NCI-H187 (cell line): ENCODE measurements at regions not wholly inside any gene's neighbourhood (a gene's known extent, or its start where the extent isn't known, plus 50 kb on each side); places are given as distances from the start of the nearest gene placed in this dataset.

Experiments
- DNase-seq, 2 experiments: peaks; one replicate each; lab custom pipeline; 2025; lab: John Stamatoyannopoulos, UW

DNA sequence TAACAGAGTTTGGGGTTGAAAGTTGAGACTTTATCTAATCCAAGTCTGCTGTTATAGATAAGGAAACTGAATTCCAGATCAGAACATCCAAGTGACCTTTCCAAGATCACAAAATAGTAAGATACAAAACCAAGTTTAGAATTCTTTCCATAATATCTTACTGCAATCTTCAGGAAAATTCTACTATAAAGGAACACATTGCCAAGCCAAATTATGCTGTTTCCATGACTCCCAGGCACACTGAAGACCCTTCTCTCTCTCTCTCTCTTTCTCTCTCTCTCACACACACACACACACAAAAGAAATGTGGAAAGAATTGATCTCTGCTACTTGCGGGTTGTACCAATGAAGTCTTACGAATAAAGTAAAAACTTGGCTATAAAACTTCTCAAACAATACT, 398.4 kb downstream of the METTL4 start:
- no peak for DNase-seq

DNA sequence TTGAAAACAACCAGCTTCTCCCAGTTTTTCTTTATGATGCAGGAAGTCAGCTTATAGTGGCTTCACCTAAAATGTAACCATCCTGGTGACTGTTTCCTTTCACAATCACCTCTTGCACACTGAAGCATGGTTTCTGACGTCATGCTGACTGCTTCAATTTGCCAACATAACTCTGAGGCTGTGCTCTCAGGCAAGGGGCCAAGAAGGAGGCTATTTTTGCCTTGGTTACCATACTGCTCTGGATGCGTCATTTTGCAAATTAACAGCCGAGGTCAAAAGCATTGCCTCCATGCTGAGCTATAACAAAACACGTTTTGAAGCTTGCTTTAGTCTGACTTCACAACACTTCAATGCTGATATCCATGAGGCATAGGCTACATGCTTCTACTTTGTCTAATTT, 397.8 kb downstream of the METTL4 start:
- DNase-seq = no peak

DNA sequence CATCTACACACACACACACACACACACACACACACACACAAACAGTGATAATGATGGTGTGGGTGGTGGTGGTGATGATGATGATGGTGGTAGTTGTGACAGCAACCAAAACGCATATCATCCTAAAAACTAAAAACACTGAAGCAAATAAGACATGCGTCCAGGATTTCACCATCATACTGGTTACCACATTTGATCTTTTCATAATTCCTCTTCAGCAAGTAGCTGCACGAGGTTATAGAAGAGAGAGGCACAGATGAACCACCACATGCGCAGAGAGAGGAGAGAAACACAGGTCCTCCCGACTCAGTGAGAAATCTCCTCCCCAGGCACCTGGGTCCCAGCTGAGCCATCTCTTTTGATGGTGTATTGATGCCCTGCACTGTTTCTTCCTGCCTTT, 393.3 kb downstream of the METTL4 start:
- DNase-seq = no peak

DNA sequence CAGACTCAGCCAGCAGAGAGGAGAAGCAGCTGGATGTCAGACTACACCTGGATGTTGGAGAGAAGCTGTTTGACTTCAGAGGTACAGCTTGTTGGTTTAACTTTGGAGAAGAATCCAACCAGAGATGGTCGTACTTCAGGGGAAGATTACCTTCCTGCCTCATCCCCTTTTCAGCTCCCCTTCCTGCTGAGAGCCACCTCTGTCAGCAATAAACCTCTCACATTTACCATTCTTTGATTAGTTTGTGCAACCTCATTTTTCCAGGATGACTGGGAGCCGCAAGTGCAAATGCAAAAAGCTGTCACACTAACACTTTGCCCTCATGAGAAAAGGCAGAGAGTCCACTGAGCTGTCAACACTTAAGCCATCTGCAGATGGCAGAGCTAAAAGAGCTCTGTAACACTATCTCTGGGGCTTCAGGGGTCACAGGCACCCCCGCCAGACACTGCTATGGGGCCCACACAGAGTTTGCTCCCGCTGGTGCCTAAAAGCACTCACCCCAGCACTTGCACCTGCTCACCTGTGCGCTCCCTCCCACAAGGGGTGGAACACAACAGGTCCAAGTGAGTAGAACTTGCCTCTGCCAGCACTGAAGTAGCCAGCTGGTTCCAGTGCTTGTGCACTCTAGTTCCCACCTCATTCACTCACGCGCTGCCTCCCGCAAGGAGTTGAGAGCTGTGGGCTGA, 391.7 kb downstream of the METTL4 start:
- no peak for DNase-seq

DNA sequence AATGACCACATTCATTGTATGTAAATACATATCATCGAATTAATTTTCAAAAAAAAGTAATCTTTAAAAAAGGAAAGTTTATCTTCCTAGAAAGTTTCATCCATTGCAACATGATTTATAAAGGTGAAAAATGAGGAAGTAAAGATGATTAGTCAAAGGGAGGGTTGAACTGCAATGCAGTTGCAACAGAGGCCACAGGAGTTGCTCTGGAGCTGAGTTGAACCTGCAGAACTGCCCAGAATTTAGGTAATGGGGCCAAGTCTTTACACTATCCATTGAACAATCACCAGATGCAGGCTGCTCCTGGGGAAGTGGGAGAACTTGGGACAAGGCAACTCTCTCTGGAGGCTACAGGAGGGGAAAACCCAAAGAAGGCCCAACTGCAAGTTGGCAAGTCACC, 390.7 kb downstream of the METTL4 start:
- no peak for DNase-seq

DNA sequence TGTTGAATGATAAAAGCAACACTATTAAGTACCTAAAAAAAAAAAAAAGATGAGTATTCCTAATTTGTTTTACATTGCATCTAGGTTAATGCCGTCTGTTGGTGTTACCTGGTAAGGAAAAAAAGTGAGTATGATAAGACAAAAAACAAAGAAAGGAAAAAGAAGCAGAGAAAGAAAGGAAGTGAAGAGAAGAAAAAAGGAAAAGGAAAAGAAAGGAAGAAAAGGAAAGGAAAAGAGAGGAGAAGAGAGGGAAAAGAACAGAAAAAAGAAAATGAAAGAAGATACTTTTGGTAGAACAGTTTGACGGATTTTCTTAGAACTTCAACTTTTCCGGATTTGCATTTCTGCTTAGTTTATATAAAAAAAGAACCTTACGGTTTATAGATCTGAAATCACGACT, 387.9 kb downstream of the METTL4 start:
- DNase-seq = no peak

DNA sequence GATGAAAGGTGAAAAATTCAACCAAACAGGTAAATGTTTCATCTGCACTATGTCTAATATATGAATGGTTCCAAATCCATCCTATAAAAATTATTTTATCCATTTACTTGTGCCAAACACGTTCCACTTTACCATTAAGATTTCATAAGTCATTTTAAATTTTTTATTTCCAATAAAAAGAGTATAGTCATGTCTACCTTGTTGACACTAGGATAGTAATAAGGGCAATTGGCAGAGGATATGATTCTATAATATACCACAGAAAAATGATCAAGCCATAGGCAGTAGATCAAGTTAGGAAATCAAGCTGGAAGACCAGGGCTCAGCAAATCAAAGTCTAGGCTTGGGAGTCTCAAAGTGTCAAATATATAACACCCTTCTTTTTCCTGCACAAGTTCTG, 384.3 kb downstream of the METTL4 start:
- DNase-seq = no peak

DNA sequence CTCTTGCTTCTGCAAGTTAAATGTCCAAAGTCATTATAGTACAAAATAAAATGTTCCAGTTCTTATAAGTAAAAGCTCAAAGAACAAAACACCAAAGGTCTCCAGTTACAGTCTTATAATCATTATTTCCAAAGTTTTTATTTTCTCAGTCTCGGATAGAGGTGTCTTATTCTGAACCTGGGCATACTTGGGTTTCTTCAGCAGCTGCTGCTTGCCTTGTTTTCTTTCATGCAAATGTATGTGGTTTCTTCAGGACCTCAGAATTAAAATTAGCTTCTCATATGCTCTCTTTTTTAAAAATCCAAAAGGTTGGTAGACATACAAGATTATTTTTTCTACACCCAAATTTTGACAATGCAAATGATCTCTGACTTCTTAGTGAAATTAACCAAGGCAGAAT, 383.0 kb downstream of the METTL4 start:
- no peak for DNase-seq

DNA sequence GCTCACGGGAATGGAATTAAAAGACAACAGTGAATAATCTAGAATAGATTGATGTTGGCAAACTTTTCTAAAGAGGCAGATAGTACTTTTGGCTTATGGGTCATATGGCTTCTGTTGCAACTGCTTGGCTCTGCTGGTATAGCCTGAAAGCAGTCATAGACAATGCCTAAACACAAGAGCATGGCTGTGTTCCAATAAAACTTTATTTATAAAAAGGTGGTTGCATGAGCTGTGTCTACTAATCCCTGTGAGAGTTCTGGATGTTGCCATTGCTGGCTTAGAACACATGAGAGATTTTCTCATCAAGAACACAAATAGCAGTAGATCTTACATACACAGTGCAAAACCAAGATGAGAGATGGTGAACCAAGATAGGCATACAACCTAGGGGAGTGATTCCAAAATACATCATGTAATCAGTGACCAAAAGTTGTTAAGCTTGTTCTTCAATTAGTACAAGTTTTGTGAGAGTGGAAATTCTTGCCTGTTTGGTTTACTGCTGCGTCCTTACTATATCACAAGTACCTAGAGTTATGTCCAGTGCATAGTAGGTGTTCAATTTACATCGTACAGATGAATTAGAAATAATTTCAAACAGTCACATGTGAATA, 380.0 kb downstream of the METTL4 start:
- no peak for DNase-seq

DNA sequence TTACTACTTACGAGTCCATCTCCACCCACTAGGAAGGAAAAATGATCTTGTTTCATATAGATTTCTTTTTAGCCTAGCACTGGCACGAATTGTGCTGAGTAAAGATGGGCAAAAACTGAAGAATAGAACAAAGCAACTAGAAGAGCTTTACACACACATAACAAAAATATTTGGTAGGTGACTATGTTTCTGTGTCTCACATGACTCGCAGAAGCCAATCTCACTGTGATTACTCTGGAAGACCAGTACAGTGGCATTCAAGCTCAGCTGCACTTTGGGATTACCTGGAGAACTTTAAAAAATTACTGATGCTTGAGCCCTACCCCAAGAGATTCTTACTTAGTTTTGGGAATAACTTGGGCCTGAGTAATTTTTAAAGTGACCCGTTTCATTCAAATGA, 378.7 kb downstream of the METTL4 start:
- DNase-seq = no peak

DNA sequence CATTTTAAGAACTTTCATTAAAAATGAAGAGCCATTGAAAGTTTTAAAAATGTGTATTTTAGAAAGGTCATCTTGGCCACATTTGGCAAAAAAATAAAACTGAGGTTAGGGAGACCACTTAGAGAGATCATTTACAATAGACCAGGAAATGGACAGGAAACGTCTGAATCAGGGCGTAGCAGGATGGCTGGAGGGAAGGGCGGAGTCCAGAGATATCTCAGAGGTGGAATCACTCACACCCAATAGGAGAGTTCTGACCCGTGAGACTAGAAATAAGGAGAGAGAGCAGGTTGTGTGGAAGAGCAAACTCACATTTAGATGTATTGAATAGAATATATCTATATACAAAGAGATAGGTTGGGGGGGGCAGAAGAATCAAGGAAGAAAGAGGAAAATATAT, 373.4 kb downstream of the METTL4 start:
- DNase-seq = no peak

DNA sequence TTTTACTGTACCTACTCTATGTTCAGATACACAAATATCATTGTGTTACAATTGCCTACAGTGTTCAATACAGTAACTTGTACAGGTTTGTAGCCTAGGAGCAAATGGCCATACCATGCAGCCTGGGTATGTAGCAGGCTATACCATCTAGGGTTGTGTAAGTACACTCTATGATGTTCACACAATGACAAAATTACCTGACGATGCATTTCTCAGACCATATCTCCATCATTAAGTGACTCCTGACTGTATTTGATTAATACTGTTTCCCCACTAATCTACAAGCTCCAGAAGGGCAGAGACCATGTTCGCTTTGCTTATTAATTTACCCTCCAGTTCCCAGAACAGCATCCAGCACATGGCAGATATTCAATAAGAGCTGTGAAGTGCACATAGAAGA, 372.2 kb downstream of the METTL4 start:
- DNase-seq = no peak

DNA sequence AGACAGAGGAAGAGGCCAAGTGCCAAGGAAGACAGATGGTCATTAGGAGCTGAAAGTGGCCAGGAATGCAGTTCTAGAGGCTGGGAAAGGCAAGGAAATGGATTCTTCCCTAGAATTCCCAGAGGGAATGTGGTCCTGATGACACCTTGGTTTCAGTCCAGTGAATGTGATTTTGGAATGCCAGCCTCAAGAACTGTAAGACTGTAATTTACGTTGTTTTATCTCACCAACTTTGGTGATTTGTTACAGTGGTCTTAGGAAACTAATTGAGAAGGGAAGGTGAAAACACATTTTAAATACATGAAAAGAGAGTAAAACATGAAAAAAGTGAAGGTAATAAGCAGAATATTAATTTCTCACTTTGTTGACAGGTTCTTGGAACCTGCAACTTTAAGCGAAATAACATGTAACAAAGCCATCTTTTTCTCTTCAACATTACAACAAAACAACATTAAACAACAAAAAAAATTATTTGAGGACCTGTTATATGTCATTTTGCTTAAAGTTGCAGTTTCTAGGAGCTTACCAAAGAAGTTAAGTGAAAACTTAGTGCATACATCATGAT, 370.2 kb downstream of the METTL4 start:
- no peak for DNase-seq

DNA sequence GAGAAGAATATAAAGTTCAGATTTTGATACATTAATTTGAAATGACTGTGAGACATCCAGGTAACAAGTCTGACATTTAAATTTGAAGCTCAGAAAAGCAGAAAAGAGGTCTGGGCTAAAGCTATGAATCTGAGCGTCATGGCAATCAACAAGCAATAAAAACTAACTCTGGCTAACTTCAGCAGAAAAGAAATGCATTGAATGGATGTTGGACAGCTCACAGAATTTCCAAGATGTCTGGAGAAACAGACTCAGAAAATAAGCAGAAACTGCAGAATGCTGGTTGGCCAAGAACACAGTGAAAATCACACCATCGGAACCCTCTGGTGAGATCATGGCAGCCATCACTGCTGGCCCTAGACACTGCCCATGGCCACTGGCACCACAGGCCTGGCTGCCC, 366.6 kb downstream of the METTL4 start:
- DNase-seq = no peak

DNA sequence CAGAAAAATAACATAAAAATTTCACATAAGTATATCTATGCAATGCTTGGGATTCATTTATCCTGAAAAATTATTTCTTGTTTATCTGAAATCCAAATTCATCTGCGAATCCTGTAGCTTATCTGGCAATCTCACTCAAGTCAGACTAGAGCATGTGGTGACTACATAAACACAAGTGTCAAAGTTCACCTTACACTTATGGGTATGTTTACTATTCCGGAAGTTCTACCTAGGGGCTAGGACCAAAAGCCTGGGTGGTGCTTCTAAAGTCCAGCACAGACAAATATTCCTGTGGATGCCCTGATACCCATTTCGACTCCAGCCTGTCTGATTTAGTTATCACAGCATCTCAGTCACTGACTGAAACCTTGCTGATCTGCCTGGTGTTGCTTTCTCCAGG, 364.0 kb downstream of the METTL4 start:
- DNase-seq = no peak

DNA sequence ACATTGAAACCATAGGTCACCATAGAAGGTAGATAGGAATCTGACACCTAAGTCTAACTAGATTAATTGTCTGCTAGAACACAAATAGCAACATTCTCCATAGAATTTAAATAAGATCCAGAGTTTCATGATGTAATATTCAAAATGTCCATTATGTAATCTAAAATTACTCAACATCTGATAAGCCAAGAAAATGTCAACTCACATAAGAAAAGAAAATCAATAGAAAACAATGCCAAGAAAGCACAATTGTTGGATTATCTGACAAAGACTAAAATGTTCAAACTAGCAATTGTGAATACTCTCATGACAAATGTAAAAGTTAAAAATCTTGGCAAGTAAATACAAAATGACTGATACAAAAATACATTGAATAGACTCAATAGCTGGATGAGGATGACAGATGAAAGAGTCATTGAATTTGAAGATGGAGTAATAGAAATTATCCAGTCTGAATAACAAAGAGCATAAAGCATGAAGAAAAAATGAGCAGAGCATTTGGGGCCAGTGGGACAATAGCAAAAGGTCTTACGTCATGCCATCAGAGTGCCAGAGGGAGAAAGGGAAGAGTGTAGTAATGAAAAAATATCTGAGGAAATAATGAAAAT, 358.6 kb downstream of the METTL4 start:
- DNase-seq = no peak

DNA sequence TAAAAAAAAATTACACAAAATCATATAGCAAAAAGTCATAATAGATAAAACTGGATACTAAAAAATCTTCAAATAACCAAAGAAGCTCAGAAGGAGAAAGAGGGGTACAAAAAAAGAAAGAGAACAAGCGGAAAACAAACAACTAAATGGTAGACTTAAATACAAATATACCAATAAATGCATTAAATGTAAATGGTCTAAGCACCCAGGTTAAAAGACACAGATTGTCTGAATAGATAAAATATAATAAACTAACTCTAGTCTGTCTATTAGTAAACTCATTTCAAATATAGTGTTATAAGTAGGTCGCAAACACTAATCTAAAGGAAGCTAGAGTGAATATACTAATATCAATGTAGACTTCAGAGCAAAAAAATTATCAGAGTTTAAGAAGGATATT, 357.4 kb downstream of the METTL4 start:
- no peak for DNase-seq

DNA sequence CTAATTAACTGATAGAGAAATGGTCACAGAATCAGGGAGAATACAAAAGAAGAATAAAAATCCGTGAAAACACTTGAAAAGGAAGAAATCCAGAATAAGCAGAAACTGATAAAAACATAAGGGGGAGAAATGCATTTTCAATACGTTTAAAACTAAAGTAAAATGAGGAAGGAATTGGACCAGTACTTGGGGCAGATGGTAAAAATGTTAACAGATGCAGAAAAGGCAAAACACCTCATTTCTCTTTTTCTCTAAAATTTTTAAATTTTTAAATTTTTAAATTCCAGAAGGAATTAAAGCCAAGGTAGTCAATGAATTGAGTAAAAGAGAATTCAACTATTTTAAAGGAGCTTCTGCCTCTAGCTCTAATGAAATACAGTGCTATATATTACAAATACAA, 353.9 kb downstream of the METTL4 start:
- DNase-seq = no peak

DNA sequence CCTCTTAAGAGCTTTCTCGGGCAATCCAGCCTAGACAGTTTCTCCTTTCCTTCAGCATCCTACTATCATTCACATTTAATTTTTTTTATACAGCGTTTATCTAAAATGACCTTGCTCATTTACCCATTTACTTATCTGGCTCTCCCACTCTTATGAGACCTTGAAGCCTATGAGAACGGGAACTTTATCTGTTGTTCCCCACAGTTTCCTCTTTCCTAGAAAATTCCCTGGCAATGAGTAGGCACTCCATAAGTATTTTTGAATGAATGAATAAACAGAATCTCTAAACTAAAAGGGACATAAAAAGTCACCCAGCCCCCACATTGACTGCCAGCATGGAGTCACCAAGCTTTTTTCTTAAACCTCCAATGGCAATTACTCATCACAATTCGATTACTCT, 353.2 kb downstream of the METTL4 start:
- no peak for DNase-seq

DNA sequence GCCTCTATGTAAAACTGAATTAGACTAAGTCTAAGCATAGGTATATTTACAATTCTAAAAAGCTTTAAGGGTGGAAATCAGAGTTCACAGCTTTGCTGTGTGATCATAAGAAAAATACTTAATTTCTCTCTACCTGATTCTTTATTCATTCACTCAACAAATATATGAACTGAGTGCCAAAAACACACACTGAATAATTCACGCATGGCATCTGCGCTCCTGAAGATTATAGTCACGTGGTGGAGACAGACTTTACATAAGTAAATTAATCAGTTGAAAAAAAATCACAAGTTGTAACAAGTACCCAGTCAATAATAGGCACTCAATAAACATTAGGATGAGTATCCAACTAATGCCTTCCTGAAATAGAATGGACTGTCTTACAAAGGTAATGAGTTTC, 351.6 kb downstream of the METTL4 start:
- DNase-seq = no peak

DNA sequence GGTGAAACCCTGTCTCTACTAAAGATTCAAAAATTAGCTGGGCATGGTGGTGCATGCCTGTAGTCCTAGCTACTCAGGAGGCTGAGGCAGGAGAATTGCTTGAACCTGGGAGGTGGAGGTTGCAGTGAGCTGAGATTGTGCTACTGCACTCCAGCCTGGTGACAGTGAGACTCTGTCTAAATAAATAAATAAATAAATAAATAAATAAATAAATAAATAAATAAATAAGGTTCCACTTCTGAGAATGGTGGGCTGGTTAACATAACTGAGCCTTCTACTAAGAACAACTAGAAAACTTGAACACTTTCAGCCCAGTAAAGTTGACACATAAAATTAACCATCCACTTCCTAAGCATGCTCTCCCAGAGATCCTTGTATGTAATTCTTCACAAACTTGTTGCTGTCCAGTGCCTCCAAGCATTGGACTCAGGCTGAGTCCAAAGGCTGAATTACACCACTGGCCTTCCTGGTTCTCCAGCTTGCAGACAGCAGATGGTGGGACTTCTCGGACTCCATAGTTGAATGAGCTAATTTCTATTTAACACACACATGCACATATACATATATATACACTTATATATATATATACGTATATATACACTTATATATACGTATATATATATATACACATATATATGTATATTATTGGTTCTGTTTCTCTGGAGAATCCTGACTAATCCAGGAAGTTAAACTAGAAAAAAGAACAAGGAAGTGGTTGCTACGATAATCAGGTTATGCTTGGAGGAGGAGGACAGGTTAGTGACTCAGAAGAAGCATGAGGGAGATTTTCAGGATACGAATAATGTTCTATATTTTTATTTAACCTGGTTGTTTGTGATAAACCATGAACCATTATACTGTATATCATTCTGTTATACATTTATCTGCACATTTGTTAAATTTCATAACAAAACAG, 348.8 kb downstream of the METTL4 start:
- DNase-seq = no peak

DNA sequence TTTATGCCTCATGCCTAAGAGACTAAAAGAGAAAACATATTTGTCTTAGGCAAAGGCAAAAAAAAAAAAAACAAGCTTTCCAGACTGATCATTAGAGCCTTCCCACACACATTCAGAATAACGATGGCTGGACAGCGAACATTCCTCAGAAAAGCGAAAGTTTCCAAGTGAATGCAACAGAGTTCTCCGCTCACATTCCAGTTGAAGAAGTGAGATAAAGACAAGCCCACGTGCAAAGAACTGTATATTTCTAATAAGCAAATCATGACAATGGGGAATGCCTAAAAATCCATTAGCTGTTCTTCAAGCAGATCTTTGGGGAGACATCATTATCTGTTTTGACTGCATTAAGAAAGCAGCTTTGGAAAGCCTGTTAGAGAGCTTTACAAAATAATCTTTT, 347.9 kb downstream of the METTL4 start:
- no peak for DNase-seq
